ENCODE measurements at regions not wholly inside any gene's neighbourhood (a gene's known extent, or its start where the extent isn't known, plus 50 kb on each side); places are given as distances from the start of the nearest gene placed in this dataset.
A peak's percentile ranks its signal among the peaks of the same experiment; 100 is the strongest.
"Not testable (repeated sequence)": the region's sequence is repeated elsewhere in the genome, so short reads cannot be mapped to it uniquely, and the experiment has no call there.

GRCh38 chr4:78711676-78712075 lies 64.5 kb upstream of the BMP2K start:
- intact Hi-C loops (cut with DNase I), result no loop called here
- 60 to 62% methylated on average over 3 of the region's 3 CpGs for WGBS, 2 donors
- TF ChIP-seq POLR2A (IDR thresholded peaks at IDR 0.05), result no peak
- no peaks in the 10 kb centered on the region for H3K9me3 ChIP-seq
- H3K36me3 ChIP-seq (replicated peaks in 1 of 2; ENCODE audit: insufficient read depth in 1 of 2, low read depth in 2 of 2), result no peaks in the 10 kb centered on the region
- H3K4me3 ChIP-seq, result no peak overlapping the region
- H3K27ac ChIP-seq, result no peak overlapping the region
- H3K27me3 ChIP-seq, result no peaks in the 10 kb centered on the region
- H3K4me1 ChIP-seq, result no peaks in the 10 kb centered on the region
- no peak for ATAC-seq
- DNase-seq, result no peak

GRCh38 chr4:78714598-78714997 lies 61.6 kb upstream of the BMP2K start:
- H3K27me3 ChIP-seq; ATAC-seq; DNase-seq; H3K36me3 ChIP-seq (replicated peaks in 1 of 2; ENCODE audit: insufficient read depth in 1 of 2, low read depth in 2 of 2); H3K4me1 ChIP-seq; intact Hi-C loops (cut with DNase I); H3K9me3 ChIP-seq; H3K4me3 ChIP-seq; H3K27ac ChIP-seq: not testable (repeated sequence)
- WGBS, 2 donors, result 73 to 74% methylated on average over 3 to 4 of the region's 4 CpGs

GRCh38 chr4:78715372-78715771 lies 60.8 kb upstream of the BMP2K start:
- 84 to 89% methylated on average over 6 of the region's 6 CpGs for WGBS, 2 donors
- H3K9me3 ChIP-seq; H3K27me3 ChIP-seq; H3K4me3 ChIP-seq; ATAC-seq; DNase-seq; H3K4me1 ChIP-seq; H3K27ac ChIP-seq; H3K36me3 ChIP-seq (replicated peaks in 1 of 2; ENCODE audit: insufficient read depth in 1 of 2, low read depth in 2 of 2); intact Hi-C loops (cut with DNase I): not testable (repeated sequence)

- H3K27ac ChIP-seq; DNase-seq; H3K4me1 ChIP-seq; H3K36me3 ChIP-seq (replicated peaks in 1 of 2; ENCODE audit: insufficient read depth in 1 of 2, low read depth in 2 of 2); H3K9me3 ChIP-seq; H3K4me3 ChIP-seq; intact Hi-C loops (cut with DNase I); H3K27me3 ChIP-seq; ATAC-seq: not testable (repeated sequence)
- WGBS, 2 donors, result 77 to 84% methylated on average over 8 of the region's 8 CpGs
Measured at GRCh38 chr4:78717712-78718111, 58.4 kb upstream of the BMP2K start.

- Histone ChIP-seq H3K4me1 (no peaks in the 10 kb centered on the region), H3K4me3 (no peak overlapping the region), H3K27ac (no peak overlapping the region), H3K36me3 (replicated peaks in 1 of 2; ENCODE audit: insufficient read depth in 1 of 2, low read depth in 2 of 2) (no peaks in the 10 kb centered on the region), H3K27me3 (no peaks in the 10 kb centered on the region), H3K9me3 (no peaks in the 10 kb centered on the region)
- 72 to 80% methylated on average over 3 of the region's 3 CpGs for WGBS, 2 donors
- DNase-seq (no peak), ATAC-seq (no peak)
- TF ChIP-seq CTCF (IDR thresholded peaks at IDR 0.05) (no peak), POLR2A (IDR thresholded peaks at IDR 0.05) (no peak)
- intact Hi-C loops (cut with DNase I), result no loop called here
Measured at GRCh38 chr4:78720204-78720603, 55.9 kb upstream of the BMP2K start.

GRCh38 chr4:78720994-78721677 lies 55.0 kb upstream of the BMP2K start:
- WGBS, 2 donors, result 58 to 74% methylated on average over 10 of the region's 10 CpGs
- Histone ChIP-seq H3K4me1 (no peaks in the 10 kb centered on the region), H3K27ac (no peak overlapping the region), H3K4me3 (no peak overlapping the region), H3K9me3 (no peaks in the 10 kb centered on the region), H3K27me3 (no peaks in the 10 kb centered on the region), H3K36me3 (replicated peaks in 1 of 2; ENCODE audit: insufficient read depth in 1 of 2, low read depth in 2 of 2) (no peaks in the 10 kb centered on the region)
- no peak for TF ChIP-seq POLR2A (IDR thresholded peaks at IDR 0.05)
- no peak for TF ChIP-seq CTCF (IDR thresholded peaks at IDR 0.05)
- intact Hi-C loops (cut with DNase I), result no loop called here
- peak in 1 of 4 donors; percentile 26 for DNase-seq
- ATAC-seq, result no peak

GRCh38 chr4:78721747-78722146 lies 54.4 kb upstream of the BMP2K start:
- Histone ChIP-seq H3K27me3 (no peaks in the 10 kb centered on the region), H3K9me3 (no peaks in the 10 kb centered on the region), H3K36me3 (replicated peaks in 1 of 2; ENCODE audit: insufficient read depth in 1 of 2, low read depth in 2 of 2) (no peaks in the 10 kb centered on the region), H3K27ac (no peak overlapping the region), H3K4me3 (no peak overlapping the region), H3K4me1 (no peaks in the 10 kb centered on the region)
- WGBS, 2 donors, result 64% methylated on average over 4 of the region's 4 CpGs
- intact Hi-C loops (cut with DNase I), result no loop called here
- DNase-seq (no peak), ATAC-seq (no peak)
- TF ChIP-seq POLR2A (IDR thresholded peaks at IDR 0.05), result no peak
